ENCODE measurements at regions not wholly inside any gene's neighbourhood (a gene's known extent, or its start where the extent isn't known, plus 50 kb on each side); places are given as distances from the start of the nearest gene placed in this dataset.

DNA sequence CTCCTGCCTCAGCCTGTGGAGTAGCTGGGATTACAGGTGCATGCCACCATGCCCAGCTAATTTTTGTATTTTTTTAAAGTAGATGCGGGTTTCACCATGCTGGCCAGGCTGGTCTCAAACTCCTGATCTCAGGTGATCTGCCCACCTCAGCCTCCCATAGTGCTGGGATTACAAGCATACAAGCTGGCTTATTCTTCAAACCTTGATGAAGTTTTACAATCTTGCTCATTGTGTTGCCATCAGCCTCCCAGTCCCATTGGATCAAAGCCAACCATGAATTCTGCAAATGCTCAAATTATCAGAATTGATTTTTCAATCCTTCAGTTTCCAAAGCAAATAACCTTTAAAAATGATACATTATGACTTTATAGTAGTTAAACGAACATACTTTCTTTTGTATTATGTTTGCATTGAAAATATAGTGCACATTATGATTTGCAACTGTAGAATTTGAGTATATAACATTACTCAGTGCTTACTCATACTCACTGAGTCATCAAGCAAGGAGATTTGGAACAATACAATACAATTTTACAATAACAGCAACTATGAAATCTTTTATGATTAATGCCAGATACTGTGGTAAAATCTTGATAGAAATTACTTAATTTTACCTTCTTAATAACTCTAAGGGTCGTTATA is 1491.9 kb upstream of the CELF4 start:
- Histone ChIP-seq H2AFZ (ENCODE audit: low read length) (no peak overlapping the region), H3K36me3 (ENCODE audit: insufficient read depth, low read length) (no peaks in the 10 kb centered on the region), H3K27me3 (ENCODE audit: insufficient read depth, low read length) (no peaks in the 10 kb centered on the region), H3K9ac (ENCODE audit: low read length) (no peak overlapping the region), H3K4me1 (ENCODE audit: insufficient read depth, low read length, severe bottlenecking) (no peaks in the 10 kb centered on the region), H3K27ac (ENCODE audit: low read depth, low read length, poor library complexity, severe bottlenecking) (no peak overlapping the region), H3K9me3 (ENCODE audit: low read length) (no peaks in the 10 kb centered on the region), H3K9me2 (ENCODE audit: low read depth, low read length) (no peaks in the 10 kb centered on the region), H4K20me1 (ENCODE audit: insufficient read depth, low read length) (no peaks in the 10 kb centered on the region), H3F3A (ENCODE audit: insufficient read depth, low read length) (no peaks in the 10 kb centered on the region), H3K4me3 (ENCODE audit: low read depth, low read length, poor library complexity, severe bottlenecking) (no peak overlapping the region), H3K4me2 (ENCODE audit: low read length) (no peak overlapping the region), H3K79me2 (ENCODE audit: insufficient read depth, low read length) (no peaks in the 10 kb centered on the region)
- no peak for TF ChIP-seq EZH2 (IDR thresholded peaks at IDR 0.05; ENCODE audit: borderline replicate concordance, low read length)
- TF ChIP-seq, protein P1, sequence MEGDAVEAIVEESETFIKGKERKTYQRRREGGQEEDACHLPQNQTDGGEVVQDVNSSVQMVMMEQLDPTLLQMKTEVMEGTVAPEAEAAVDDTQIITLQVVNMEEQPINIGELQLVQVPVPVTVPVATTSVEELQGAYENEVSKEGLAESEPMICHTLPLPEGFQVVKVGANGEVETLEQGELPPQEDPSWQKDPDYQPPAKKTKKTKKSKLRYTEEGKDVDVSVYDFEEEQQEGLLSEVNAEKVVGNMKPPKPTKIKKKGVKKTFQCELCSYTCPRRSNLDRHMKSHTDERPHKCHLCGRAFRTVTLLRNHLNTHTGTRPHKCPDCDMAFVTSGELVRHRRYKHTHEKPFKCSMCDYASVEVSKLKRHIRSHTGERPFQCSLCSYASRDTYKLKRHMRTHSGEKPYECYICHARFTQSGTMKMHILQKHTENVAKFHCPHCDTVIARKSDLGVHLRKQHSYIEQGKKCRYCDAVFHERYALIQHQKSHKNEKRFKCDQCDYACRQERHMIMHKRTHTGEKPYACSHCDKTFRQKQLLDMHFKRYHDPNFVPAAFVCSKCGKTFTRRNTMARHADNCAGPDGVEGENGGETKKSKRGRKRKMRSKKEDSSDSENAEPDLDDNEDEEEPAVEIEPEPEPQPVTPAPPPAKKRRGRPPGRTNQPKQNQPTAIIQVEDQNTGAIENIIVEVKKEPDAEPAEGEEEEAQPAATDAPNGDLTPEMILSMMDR (IDR thresholded peaks at IDR 0.05; ENCODE audit: low read length): no peak

- Histone ChIP-seq H3K36me3 (ENCODE audit: insufficient read depth, low read length) (no peaks in the 10 kb centered on the region), H3K9me2 (ENCODE audit: low read depth, low read length) (no peaks in the 10 kb centered on the region), H3K4me3 (ENCODE audit: low read depth, low read length, poor library complexity, severe bottlenecking) (no peak overlapping the region), H4K20me1 (ENCODE audit: insufficient read depth, low read length) (no peaks in the 10 kb centered on the region), H2AFZ (ENCODE audit: low read length) (no peak overlapping the region), H3K9me3 (ENCODE audit: low read length) (no peaks in the 10 kb centered on the region), H3K4me1 (ENCODE audit: insufficient read depth, low read length, severe bottlenecking) (no peaks in the 10 kb centered on the region), H3K27me3 (ENCODE audit: insufficient read depth, low read length) (no peaks in the 10 kb centered on the region), H3F3A (ENCODE audit: insufficient read depth, low read length) (no peaks in the 10 kb centered on the region), H3K79me2 (ENCODE audit: insufficient read depth, low read length) (no peaks in the 10 kb centered on the region), H3K9ac (ENCODE audit: low read length) (no peak overlapping the region), H3K27ac (ENCODE audit: low read depth, low read length, poor library complexity, severe bottlenecking) (no peak overlapping the region), H3K4me2 (ENCODE audit: low read length) (no peak overlapping the region)
- TF ChIP-seq, protein P1 (IDR thresholded peaks at IDR 0.05; ENCODE audit: low read length): no peak
- no peak for TF ChIP-seq EZH2 (IDR thresholded peaks at IDR 0.05; ENCODE audit: borderline replicate concordance, low read length)
Measured at GRCh38 chr18:39053571-39053970, 1488.0 kb upstream of the CELF4 start.

DNA sequence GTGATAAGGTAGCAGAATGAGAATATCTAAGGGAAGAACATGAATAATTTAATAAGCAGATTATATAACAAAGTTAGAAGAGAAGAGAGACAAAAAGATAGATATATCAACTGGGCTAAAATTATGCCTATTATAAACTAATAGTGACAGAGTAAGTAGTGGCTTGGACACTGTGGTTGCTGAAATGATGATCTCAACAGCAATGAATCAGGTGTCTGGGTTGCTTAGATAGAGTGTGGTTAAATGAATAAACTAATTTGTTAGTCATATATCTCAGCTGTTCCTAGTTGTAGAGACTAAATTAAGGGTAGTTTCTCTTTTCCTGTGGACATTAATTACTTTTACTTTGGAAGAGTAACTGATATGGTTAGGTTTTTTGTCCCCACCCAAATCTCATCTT is 1485.4 kb upstream of the CELF4 start:
- TF ChIP-seq EZH2 (IDR thresholded peaks at IDR 0.05; ENCODE audit: borderline replicate concordance, low read length): no peak
- TF ChIP-seq, protein P1 (IDR thresholded peaks at IDR 0.05; ENCODE audit: low read length): no peak
- H3K9me3 ChIP-seq (ENCODE audit: low read length): no peaks in the 10 kb centered on the region
- no peaks in the 10 kb centered on the region for H3K27me3 ChIP-seq (ENCODE audit: insufficient read depth, low read length)
- H3K4me3 ChIP-seq (ENCODE audit: low read depth, low read length, poor library complexity, severe bottlenecking): no peak overlapping the region
- no peak overlapping the region for H3K27ac ChIP-seq (ENCODE audit: low read depth, low read length, poor library complexity, severe bottlenecking)
- H3K9ac ChIP-seq (ENCODE audit: low read length): no peak overlapping the region
- no peaks in the 10 kb centered on the region for H4K20me1 ChIP-seq (ENCODE audit: insufficient read depth, low read length)
- no peaks in the 10 kb centered on the region for H3K79me2 ChIP-seq (ENCODE audit: insufficient read depth, low read length)
- H3F3A ChIP-seq (ENCODE audit: insufficient read depth, low read length): no peaks in the 10 kb centered on the region
- H3K4me1 ChIP-seq (ENCODE audit: insufficient read depth, low read length, severe bottlenecking): no peaks in the 10 kb centered on the region
- no peaks in the 10 kb centered on the region for H3K9me2 ChIP-seq (ENCODE audit: low read depth, low read length)
- no peak overlapping the region for H3K4me2 ChIP-seq (ENCODE audit: low read length)
- H2AFZ ChIP-seq (ENCODE audit: low read length): no peak overlapping the region
- H3K36me3 ChIP-seq (ENCODE audit: insufficient read depth, low read length): no peaks in the 10 kb centered on the region
